IPS-NIHi11 (cell line): ENCODE measurements at regions not wholly inside any gene's neighbourhood (a gene's known extent, or its start where the extent isn't known, plus 50 kb on each side); places are given as distances from the start of the nearest gene placed in this dataset.

ENCODE experiments used
- DNase-seq: peaks from one replicate; pipeline ENCODE4 v3.0.0; 2012; ENCODE audit warnings: mixed read lengths, low spot score

DNA sequence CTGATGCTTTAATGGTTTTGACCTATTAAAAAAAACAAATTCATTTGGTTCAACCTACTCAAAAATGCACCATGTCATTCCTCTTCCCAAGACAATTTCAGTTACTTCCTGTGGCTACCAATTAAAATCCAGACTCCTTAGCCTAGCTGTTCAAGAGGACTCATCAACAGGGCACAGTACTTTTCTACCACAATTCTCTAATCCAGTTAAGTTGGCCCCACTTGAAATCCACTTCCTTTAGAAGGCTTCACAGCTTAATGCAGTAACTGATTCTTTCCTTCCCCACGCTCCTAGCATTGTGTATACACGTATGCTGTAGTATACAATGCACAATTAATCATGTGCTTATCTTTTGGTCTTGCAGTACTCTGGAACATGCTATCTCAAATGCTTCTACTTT is 129.8 kb downstream of the UGT8 start:
- no peak for DNase-seq

GRCh38 chr4:114729068-114729738 is 130.6 kb downstream of the UGT8 start:
- no peak for DNase-seq

DNA sequence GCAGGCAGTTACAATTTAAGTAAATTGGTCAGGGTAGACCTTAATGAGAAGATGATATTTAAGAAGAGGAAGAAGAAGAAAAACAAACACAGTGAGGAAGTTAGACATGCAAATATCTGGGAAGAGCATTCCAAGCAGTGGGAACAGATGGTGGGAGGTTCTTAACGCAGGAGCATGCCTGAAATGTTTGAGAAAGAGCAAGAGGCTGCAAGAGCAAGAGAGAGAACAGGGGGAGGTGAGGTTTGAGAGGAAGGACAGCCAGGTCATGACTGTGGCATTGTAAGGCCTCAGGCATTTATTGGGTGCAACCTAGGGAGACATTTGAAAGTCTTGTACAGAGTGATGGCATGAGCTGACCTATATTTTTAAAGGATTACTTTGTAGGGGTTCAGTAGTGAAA is 136.0 kb downstream of the UGT8 start:
- peak; percentile 12 for DNase-seq

DNA sequence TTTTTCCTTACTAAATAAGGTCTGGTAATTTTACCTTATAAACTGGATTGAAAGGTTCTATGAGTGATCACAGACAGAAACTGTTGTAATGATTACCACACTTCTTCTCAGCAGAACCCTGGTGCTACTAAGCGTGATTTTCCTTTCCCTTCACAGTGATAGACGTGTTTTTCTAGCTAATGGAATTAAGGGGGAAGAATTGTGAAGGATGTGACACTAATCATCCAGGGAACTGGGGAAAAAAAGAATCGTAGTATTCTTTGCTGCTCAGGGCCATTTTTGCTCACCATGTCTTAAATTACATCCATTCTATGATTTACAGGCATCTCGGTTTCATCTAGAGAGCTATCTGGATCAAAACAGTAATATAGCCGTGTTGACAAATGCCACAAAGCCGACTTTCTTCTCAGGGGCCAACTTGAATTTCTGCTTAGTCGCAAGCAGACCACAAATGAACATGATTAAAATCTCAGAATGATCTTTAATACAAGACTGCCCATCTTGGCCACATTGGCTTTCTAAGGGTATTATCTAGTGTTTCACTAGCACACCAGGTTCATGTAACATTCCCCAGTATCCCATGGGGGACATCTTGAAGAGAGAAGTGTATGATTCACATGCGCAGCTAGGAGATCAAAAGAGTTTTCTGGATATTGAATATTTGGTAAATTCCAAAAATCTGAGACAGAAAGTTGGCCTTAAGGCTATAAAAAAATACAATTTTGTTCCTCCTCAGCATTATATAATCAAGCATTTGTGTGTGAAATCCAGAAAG is 154.0 kb downstream of the UGT8 start:
- no peak for DNase-seq

DNA sequence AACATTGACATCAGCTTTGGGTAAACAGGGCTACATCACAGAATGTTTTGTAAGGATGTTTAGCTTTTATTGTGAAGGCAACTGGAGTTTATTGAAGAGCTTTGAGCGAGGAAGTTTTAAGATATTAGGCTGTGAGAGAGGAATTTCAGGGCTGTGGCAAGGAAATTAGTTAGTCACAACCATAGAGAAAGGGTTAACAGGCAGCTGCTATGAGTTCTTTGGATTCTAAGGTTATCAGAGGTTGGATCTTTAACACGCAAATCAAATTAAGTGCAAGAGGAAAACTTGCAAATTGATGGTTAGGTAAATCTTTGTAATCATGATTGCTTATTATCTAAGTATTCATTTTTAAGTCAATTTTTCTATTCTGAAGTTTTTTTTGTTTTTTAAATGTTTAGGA is 156.0 kb downstream of the UGT8 start:
- no peak for DNase-seq

DNA sequence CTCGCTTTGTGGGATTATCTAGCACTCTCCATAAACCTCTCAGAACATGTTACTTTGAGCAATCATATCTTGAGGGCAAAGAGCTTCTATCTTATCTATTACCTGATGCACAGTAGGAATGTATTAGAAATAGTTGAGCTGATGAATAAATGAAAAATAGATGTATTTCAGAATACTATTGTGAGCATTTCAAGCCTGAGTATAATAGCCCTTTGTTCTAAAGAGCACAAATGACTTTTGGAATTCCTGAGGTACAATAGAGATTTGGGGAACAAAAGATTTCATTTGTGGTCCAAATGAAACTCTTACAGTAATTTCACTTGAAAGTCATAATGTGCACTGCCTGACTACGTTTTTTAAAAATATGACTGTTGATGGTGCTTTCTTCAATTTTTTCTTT is 159.5 kb downstream of the UGT8 start:
- no peak for DNase-seq

DNA sequence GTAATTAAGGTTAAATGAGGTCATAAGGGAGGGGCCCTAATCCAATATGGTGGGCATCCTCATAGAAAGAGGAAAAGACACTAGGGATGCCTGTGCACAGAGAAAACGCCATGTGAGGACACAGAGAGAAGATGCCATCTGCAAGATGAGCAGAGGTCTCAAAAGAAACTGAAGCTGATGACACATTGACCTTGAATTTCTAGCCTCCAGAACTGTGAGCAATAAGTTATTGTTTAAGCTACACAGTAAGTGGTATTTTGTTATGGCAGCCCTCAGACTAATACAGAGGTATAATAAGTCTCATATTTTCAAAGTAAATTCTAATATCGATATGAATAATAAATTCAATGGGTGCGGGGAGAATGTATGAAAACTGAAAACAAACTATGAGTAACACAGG is 169.9 kb downstream of the UGT8 start:
- DNase-seq = no peak

- no peak for DNase-seq
These were observed 172.0 kb downstream of the UGT8 start for GRCh38 chr4:114770624-114771023.

DNA sequence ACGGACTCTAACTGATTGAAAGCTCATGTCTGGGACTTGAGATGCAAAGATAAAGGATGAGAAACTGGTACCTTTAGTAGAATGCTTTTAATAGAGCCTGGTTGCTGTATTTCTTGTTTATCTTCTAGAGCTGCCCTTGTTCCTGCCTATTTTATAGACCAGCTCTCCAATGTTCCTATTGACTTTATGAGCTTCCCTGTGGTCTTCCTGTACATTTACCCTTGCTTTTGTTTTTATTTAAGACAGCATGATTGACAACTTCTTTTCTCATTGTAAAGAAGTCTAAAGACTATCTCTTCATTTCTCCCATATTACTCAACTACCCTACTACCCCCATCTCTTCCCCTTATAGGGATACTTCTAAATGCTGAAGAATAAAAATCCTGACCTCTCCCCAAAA is 174.7 kb downstream of the UGT8 start:
- no peak for DNase-seq
